ENCODE measurements at regions not wholly inside any gene's neighbourhood (a gene's known extent, or its start where the extent isn't known, plus 50 kb on each side); places are given as distances from the start of the nearest gene placed in this dataset.

GRCh38 chr3:162119651-162120050, 623.0 kb downstream of the OTOL1 start:
- TF ChIP-seq EZH2phosphoT487 (IDR thresholded peaks at IDR 0.05; ENCODE audit: low read depth) (no peak), CTCF (IDR thresholded peaks at IDR 0.05; ENCODE audit: low read depth, low read length) (no peak)
- Histone ChIP-seq H3K4me2 (ENCODE audit: low read length) (no peak overlapping the region), H2AFZ (ENCODE audit: low read depth, low read length) (no peak overlapping the region), H3K4me1 (ENCODE audit: low read length) (peaks cover 5% of the 10 kb centered on the region; the same call in 1 of the 2 replicates), H3K4me3 (ENCODE audit: low read length) (no peak overlapping the region), H3K36me3 (replicated peaks; ENCODE audit: low read depth, low read length) (no peaks in the 10 kb centered on the region), H3K9me3 (ENCODE audit: insufficient read depth, low read length) (no peaks in the 10 kb centered on the region), H3K27me3 (ENCODE audit: low read depth, low read length) (no peaks in the 10 kb centered on the region), H3K79me2 (ENCODE audit: low read length) (no peaks in the 10 kb centered on the region), H3K9ac (ENCODE audit: low read length) (no peak overlapping the region), H4K20me1 (ENCODE audit: insufficient read depth, low read length) (no peaks in the 10 kb centered on the region), H3K27ac (ENCODE audit: low read length) (no peak overlapping the region)

DNA sequence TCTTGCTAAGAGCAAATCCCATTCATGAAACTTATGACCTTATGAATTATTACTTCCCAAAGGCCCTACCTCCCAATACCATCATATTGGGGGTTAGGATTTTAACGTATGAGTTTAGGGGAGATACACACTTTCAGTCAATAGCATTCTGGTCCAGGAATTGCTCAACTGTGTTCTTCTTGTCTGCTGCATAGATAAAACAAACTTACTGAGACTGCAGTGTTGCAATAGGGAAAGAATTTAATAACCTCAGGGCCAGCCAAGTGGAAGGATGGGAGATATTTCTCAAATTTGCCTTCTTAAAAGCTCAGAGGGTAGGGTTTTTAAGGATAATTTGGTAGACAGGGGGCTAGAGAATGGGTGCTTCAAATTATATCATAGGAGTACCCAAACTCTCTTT, 625.8 kb downstream of the OTOL1 start:
- no peak for TF ChIP-seq CTCF (IDR thresholded peaks at IDR 0.05; ENCODE audit: low read depth, low read length)
- no peak for TF ChIP-seq EZH2phosphoT487 (IDR thresholded peaks at IDR 0.05; ENCODE audit: low read depth)
- Histone ChIP-seq H3K9me3 (ENCODE audit: insufficient read depth, low read length) (no peaks in the 10 kb centered on the region), H3K36me3 (replicated peaks; ENCODE audit: low read depth, low read length) (no peaks in the 10 kb centered on the region), H2AFZ (ENCODE audit: low read depth, low read length) (no peak overlapping the region), H3K9ac (ENCODE audit: low read length) (no peak overlapping the region), H3K27me3 (ENCODE audit: low read depth, low read length) (no peaks in the 10 kb centered on the region), H3K4me1 (ENCODE audit: low read length) (peaks cover 5% of the 10 kb centered on the region; the same call in 1 of the 2 replicates), H3K4me3 (ENCODE audit: low read length) (no peak overlapping the region), H3K4me2 (ENCODE audit: low read length) (no peak overlapping the region), H3K27ac (ENCODE audit: low read length) (no peak overlapping the region), H3K79me2 (ENCODE audit: low read length) (no peaks in the 10 kb centered on the region), H4K20me1 (ENCODE audit: insufficient read depth, low read length) (no peaks in the 10 kb centered on the region)

GRCh38 chr3:162125790-162126189, 629.2 kb downstream of the OTOL1 start:
- TF ChIP-seq EZH2phosphoT487 (IDR thresholded peaks at IDR 0.05; ENCODE audit: low read depth) (no peak), CTCF (IDR thresholded peaks at IDR 0.05; ENCODE audit: low read depth, low read length) (no peak)
- no peaks in the 10 kb centered on the region for H3K36me3 ChIP-seq (replicated peaks; ENCODE audit: low read depth, low read length)
- H3K27ac ChIP-seq (ENCODE audit: low read length), result no peak overlapping the region
- no peak overlapping the region for H3K9ac ChIP-seq (ENCODE audit: low read length)
- no peaks in the 10 kb centered on the region for H3K4me1 ChIP-seq (ENCODE audit: low read length)
- H3K4me3 ChIP-seq (ENCODE audit: low read length), result no peak overlapping the region
- no peak overlapping the region for H3K4me2 ChIP-seq (ENCODE audit: low read length)
- H3K27me3 ChIP-seq (ENCODE audit: low read depth, low read length), result no peaks in the 10 kb centered on the region
- no peaks in the 10 kb centered on the region for H4K20me1 ChIP-seq (ENCODE audit: insufficient read depth, low read length)
- H3K9me3 ChIP-seq (ENCODE audit: insufficient read depth, low read length), result no peaks in the 10 kb centered on the region
- no peak overlapping the region for H2AFZ ChIP-seq (ENCODE audit: low read depth, low read length)
- no peaks in the 10 kb centered on the region for H3K79me2 ChIP-seq (ENCODE audit: low read length)

DNA sequence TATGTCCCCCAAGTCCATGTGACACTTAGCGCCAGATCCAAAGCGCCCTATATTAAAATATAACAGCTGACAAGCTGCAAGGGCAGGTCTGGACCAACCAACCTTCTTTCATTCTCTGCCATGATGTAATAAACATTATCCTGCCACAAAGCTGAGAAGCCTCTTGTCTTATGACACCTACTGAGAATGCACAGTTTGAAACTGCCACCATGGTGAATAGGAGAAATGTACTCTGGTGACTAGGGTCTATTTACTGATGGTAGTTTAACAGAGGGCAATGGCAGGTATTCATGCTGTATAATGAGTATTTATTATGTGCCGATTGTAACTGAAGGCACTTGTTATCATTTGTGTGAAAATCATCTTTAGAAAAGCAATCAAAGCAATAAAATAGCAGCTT, 634.0 kb downstream of the OTOL1 start:
- H2AFZ ChIP-seq (ENCODE audit: low read depth, low read length), result no peak overlapping the region

More for the DNA sequence above, 634.0 kb downstream of the OTOL1 start:
- Histone ChIP-seq H3K27me3 (ENCODE audit: low read depth, low read length) (no peaks in the 10 kb centered on the region), H3K27ac (ENCODE audit: low read length) (no peak overlapping the region), H4K20me1 (ENCODE audit: insufficient read depth, low read length) (no peaks in the 10 kb centered on the region), H3K9me3 (ENCODE audit: insufficient read depth, low read length) (no peaks in the 10 kb centered on the region), H3K79me2 (ENCODE audit: low read length) (no peaks in the 10 kb centered on the region), H3K4me1 (ENCODE audit: low read length) (no peaks in the 10 kb centered on the region), H3K4me3 (ENCODE audit: low read length) (no peak overlapping the region), H3K4me2 (ENCODE audit: low read length) (no peak overlapping the region), H3K36me3 (replicated peaks; ENCODE audit: low read depth, low read length) (no peaks in the 10 kb centered on the region), H3K9ac (ENCODE audit: low read length) (no peak overlapping the region)
- TF ChIP-seq CTCF (IDR thresholded peaks at IDR 0.05; ENCODE audit: low read depth, low read length) (no peak), EZH2phosphoT487 (IDR thresholded peaks at IDR 0.05; ENCODE audit: low read depth) (no peak)

Measured in OCI-LY3 (cell line).